ENCODE measurements at regions not wholly inside any gene's neighbourhood (a gene's known extent, or its start where the extent isn't known, plus 50 kb on each side); places are given as distances from the start of the nearest gene placed in this dataset.

- H3K9ac ChIP-seq (ENCODE audit: extremely low read depth, low read length, poor library complexity, severe bottlenecking), result no peak overlapping the region
- peaks cover 55% of the 10 kb centered on the region for H3K27me3 Mint-ChIP-seq (ENCODE audit: insufficient read depth)
- H3K36me3 ChIP-seq (ENCODE audit: control insufficient read depth, insufficient read depth, low read length), result no peaks in the 10 kb centered on the region
- no peaks in the 10 kb centered on the region for H3K4me1 ChIP-seq (ENCODE audit: control insufficient read depth, insufficient read depth, low read length)
- H3K4me3 Mint-ChIP-seq, result no peak overlapping the region
- no peak for TF ChIP-seq CTCF (conservative IDR thresholded peaks at IDR 0.05)
- H3K36me3 Mint-ChIP-seq (ENCODE audit: low read depth), result no peaks in the 10 kb centered on the region
- no peaks in the 10 kb centered on the region for H3K4me1 Mint-ChIP-seq
- no peak for DNase-seq
- H3K9me3 Mint-ChIP-seq, result no peaks in the 10 kb centered on the region
- H3K27ac ChIP-seq (ENCODE audit: low read depth, low read length), result no peak overlapping the region
- no peaks in the 10 kb centered on the region for H3K9me3 ChIP-seq (ENCODE audit: control insufficient read depth, low read length)
- WGBS, 2 experiments (ENCODE audit: insufficient coverage in 1 of 2, insufficient read length in 1 of 2), result 66 to 77% methylated on average over 3 to 7 of the region's 7 CpGs
- no peak overlapping the region for H3K4me3 ChIP-seq (ENCODE audit: low read length)
- peaks cover 67% of the 10 kb centered on the region for H3K27me3 ChIP-seq (ENCODE audit: control insufficient read depth, insufficient read depth, low read length, poor library complexity, severe bottlenecking)
- no peak overlapping the region for H3K27ac Mint-ChIP-seq
Measured at GRCh38 chr5:6315580-6315979, 62.8 kb downstream of the MED10 start.

GRCh38 chr5:6311568-6312501 is 66.5 kb downstream of the MED10 start:
- Mint-ChIP-seq H3K36me3 (ENCODE audit: low read depth) (no peaks in the 10 kb centered on the region), H3K9me3 (no peaks in the 10 kb centered on the region), H3K4me1 (no peaks in the 10 kb centered on the region), H3K27me3 (ENCODE audit: insufficient read depth) (peaks cover 32% of the 10 kb centered on the region), H3K4me3 (no peak overlapping the region), H3K27ac (no peak overlapping the region)
- no peak overlapping the region for H3K4me3 ChIP-seq (ENCODE audit: low read length)
- peaks cover 89% of the 10 kb centered on the region for H3K27me3 ChIP-seq (ENCODE audit: control insufficient read depth, insufficient read depth, low read length, poor library complexity, severe bottlenecking)
- 86 to 89% methylated on average over 9 to 11 of the region's 11 CpGs for WGBS, 2 experiments (ENCODE audit: insufficient coverage in 1 of 2, insufficient read length in 1 of 2)
- no peaks in the 10 kb centered on the region for H3K9me3 ChIP-seq (ENCODE audit: control insufficient read depth, low read length)
- no peaks in the 10 kb centered on the region for H3K4me1 ChIP-seq (ENCODE audit: control insufficient read depth, insufficient read depth, low read length)
- no peak overlapping the region for H3K27ac ChIP-seq (ENCODE audit: low read depth, low read length)
- no peak for DNase-seq
- TF ChIP-seq CTCF (conservative IDR thresholded peaks at IDR 0.05), result no peak
- H3K9ac ChIP-seq (ENCODE audit: extremely low read depth, low read length, poor library complexity, severe bottlenecking), result no peak overlapping the region
- no peaks in the 10 kb centered on the region for H3K36me3 ChIP-seq (ENCODE audit: control insufficient read depth, insufficient read depth, low read length)

GRCh38 chr5:6309949-6310348 is 68.4 kb downstream of the MED10 start:
- Mint-ChIP-seq H3K4me3 (no peak overlapping the region), H3K27me3 (ENCODE audit: insufficient read depth) (peaks cover 13% of the 10 kb centered on the region), H3K36me3 (ENCODE audit: low read depth) (no peaks in the 10 kb centered on the region), H3K27ac (no peak overlapping the region), H3K9me3 (no peaks in the 10 kb centered on the region), H3K4me1 (no peaks in the 10 kb centered on the region)
- TF ChIP-seq CTCF (conservative IDR thresholded peaks at IDR 0.05), result no peak
- Histone ChIP-seq H3K27me3 (ENCODE audit: control insufficient read depth, insufficient read depth, low read length, poor library complexity, severe bottlenecking) (peaks cover 96% of the 10 kb centered on the region), H3K9me3 (ENCODE audit: control insufficient read depth, low read length) (no peaks in the 10 kb centered on the region), H3K27ac (ENCODE audit: low read depth, low read length) (no peak overlapping the region), H3K4me1 (ENCODE audit: control insufficient read depth, insufficient read depth, low read length) (no peaks in the 10 kb centered on the region), H3K9ac (ENCODE audit: extremely low read depth, low read length, poor library complexity, severe bottlenecking) (no peak overlapping the region), H3K36me3 (ENCODE audit: control insufficient read depth, insufficient read depth, low read length) (no peaks in the 10 kb centered on the region), H3K4me3 (ENCODE audit: low read length) (no peak overlapping the region)
- no peak for DNase-seq
- WGBS, 2 experiments (ENCODE audit: insufficient coverage in 1 of 2, insufficient read length in 1 of 2), result 29 to 52% methylated on average over 2 of the region's 2 CpGs
